GM13977 (cell line): ENCODE measurements at regions not wholly inside any gene's neighbourhood (a gene's known extent, or its start where the extent isn't known, plus 50 kb on each side); places are given as distances from the start of the nearest gene placed in this dataset.

Experiments
- DNase-seq: peaks from one replicate; pipeline ENCODE4 v3.0.0; 2012; ENCODE audit warnings: low spot score
- CTCF ChIP-seq: IDR thresholded peaks from 2 replicates; pipeline ENCODE4 v1.5.1; 2012; ENCODE audit warnings: mild to moderate bottlenecking, control low read depth; ENCODE audit not compliant: insufficient read depth; ENCODE audit errors: extremely low read depth, missing control alignments
- in situ Hi-C: fragments of 300-500 bp; cut with MboI; formaldehyde crosslinking; loops from one replicate; pipeline ENCODE4 v1.12.0; 2022; ENCODE audit warnings: low sequenced_read_pairs, low pct_unique_long_range_greater_than_20kb, mixed read lengths, inconsistent platforms; ENCODE audit not compliant: unreplicated experiment

DNA sequence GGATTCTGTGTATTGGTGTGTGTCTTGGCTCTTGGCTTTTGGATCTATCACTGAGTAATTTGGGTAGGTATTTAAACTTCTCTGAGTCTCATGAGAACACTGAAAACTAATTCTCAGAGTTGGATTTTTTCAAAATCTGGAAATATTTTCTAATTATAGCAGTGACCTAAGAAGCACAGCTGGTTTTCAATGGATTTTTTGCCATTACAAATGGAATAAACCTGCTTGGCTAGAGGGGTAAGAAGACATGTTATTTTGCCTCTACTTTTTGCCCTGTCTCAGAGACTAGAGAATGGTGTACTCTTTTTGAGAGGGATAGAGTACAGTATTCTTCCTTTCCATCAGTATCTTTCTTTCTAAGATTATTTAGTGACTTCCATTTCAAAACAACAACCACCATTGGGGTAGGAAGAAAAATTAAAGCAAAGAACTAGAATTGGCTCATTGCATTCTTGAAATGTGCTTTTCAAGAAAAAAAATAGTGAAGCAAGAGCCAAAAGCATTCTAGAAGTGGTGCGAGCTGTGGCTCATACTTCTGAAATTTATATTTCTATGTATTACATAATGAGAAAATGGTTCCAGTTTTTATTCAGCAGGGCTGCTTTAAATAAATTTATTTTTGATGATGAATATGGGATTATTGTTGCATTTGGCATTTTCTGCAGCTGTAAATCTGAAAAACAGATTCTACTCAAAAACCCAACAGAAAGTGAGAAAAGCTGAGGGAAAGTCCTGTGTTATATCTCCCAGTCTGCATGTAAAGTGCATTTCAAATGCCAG is 850.2 kb upstream of the SLIT2 start:
- DNase-seq: no peak
- in situ Hi-C loops: no loop called here
- no peak for TF ChIP-seq CTCF

DNA sequence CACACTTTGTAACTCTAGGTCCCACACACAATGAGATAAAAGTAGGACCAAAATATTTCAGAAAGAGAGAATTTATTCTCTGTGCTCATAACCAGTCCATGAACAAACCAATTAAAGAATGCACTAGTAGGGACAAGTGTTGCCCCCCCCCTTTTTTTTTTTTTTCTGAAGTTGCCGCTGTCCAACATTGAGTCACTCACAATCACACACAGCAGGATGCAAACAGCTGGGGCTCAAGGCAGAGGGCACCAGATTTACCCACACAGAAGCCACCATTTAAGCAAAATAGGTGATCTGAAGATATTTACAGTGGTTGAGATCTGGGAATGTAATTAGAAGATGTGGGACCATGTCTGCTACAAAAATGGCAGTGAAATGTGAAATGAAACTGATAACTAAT is 850.9 kb upstream of the SLIT2 start:
- no peak for DNase-seq
- no peak for TF ChIP-seq CTCF
- in situ Hi-C loops: no loop called here

DNA sequence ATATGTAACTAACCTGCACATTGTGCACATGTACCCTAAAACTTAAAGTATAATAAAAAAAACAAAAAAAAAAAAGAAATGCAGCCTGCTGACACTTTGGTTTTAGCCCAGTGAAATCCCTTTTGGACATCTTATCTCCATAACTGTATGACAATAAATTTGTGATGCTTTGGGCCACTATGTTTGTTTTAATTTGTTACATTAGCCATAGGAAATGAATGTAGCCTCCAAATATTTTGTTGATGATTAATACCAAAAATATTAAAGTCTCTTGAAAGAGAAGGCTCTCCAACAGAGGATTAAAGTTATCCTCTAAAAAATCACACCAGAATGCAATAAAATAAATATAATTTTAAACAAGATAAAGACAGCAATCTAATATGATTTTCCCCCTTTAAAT is 852.7 kb upstream of the SLIT2 start:
- DNase-seq: no peak
- TF ChIP-seq CTCF: no peak
- in situ Hi-C loops: no loop called here

DNA sequence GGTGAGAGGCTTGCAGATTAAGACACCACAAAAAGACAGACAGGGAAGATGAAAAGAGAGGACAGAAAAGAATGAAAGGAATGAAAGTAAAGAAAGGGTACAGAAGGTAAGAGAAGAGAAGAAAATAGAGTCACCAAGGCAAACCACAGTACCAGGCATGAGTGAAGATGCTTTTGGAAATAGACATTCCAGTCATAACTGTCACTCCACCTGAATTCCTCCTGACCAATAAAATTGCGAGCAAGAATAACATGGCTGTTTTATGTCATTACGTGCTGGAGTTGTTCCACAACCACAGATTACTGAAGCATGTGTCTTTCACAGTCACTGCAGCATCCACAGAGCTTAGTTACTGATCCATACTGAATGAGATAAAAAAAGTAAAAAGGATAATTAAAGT is 864.9 kb upstream of the SLIT2 start:
- TF ChIP-seq CTCF: no peak
- no peak for DNase-seq
- in situ Hi-C loops: no loop called here

DNA sequence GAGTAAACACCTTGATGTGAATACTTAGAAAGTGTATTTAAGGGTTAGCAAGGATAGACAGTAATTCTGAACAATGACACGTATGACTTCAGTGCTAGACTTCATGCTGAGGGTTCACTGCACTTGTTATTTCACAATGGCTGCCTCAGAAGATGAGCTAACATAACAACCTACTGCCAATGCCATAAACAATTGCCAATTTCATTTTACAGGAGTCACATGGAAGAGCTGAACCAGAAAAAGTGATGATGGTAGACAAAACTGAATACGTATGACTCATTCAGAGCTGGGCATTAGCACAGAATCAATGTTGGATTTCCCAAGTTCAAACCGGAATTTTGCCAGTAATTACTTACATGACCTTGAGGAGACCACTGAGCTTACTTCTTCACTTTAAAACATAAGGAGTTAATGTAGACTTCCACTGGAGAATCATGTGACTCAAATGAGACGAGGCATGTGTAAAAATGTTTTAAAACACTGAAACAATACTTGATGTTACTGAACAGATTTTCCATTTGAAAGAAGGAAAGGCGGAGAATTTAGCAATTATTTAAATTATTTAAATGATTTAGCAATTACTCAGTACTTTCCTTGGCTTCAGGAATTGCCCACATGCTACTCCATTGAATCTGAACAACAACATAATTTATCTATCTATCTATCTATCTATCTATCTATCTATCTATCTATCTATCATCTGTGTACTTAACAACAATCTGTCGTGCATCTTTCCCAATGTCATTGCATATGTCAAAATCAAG is 868.5 kb upstream of the SLIT2 start:
- in situ Hi-C loops: no loop called here
- no peak for TF ChIP-seq CTCF
- no peak for DNase-seq

GRCh38 chr4:19381068-19381467 is 870.6 kb upstream of the SLIT2 start:
- in situ Hi-C loops: no loop called here
- TF ChIP-seq CTCF: no peak
- no peak for DNase-seq
